ENCODE measurements at regions not wholly inside any gene's neighbourhood (a gene's known extent, or its start where the extent isn't known, plus 50 kb on each side); places are given as distances from the start of the nearest gene placed in this dataset.

- TF ChIP-seq USF1 (IDR thresholded peaks at IDR 0.05) (no peak), TAF1 (IDR thresholded peaks at IDR 0.05; ENCODE audit: low read depth) (no peak), FOXM1 (IDR thresholded peaks at IDR 0.05; ENCODE audit: borderline replicate concordance, low read depth) (no peak), CREB1 (IDR thresholded peaks at IDR 0.05; ENCODE audit: low read depth) (no peak)
Measured at GRCh38 chr7:157475095-157475494, 138.3 kb downstream of the DNAJB6 start.

- no peak for TF ChIP-seq EP300 (IDR thresholded peaks at IDR 0.05; ENCODE audit: borderline replicate concordance)
- no peak for TF ChIP-seq RAD21 (IDR thresholded peaks at IDR 0.05; ENCODE audit: low read depth)
- TF ChIP-seq YY1 (IDR thresholded peaks at IDR 0.05; ENCODE audit: low read depth): no peak
- no peak for TF ChIP-seq REST (IDR thresholded peaks at IDR 0.05; ENCODE audit: low read depth)
- TF ChIP-seq NFIC (IDR thresholded peaks at IDR 0.05): no peak
- no peak for TF ChIP-seq TCF12 (IDR thresholded peaks at IDR 0.05; ENCODE audit: low read depth)
Measured at GRCh38 chr7:157475601-157476000, 138.8 kb downstream of the DNAJB6 start.

GRCh38 chr7:157476201-157476600, 139.4 kb downstream of the DNAJB6 start:
- TF ChIP-seq TEAD4 (IDR thresholded peaks at IDR 0.05) (no peak), CEBPB (IDR thresholded peaks at IDR 0.05) (no peak), REST (IDR thresholded peaks at IDR 0.05; ENCODE audit: low read depth) (no peak), FOXM1 (IDR thresholded peaks at IDR 0.05; ENCODE audit: borderline replicate concordance, low read depth) (no peak), ZBTB7A (IDR thresholded peaks at IDR 0.05; ENCODE audit: low read depth) (no peak), EP300 (IDR thresholded peaks at IDR 0.05; ENCODE audit: borderline replicate concordance) (no peak), CREB1 (IDR thresholded peaks at IDR 0.05; ENCODE audit: low read depth) (no peak), RAD21 (IDR thresholded peaks at IDR 0.05; ENCODE audit: low read depth) (no peak), USF1 (IDR thresholded peaks at IDR 0.05) (no peak), NFIC (IDR thresholded peaks at IDR 0.05) (no peak), TCF12 (IDR thresholded peaks at IDR 0.05; ENCODE audit: low read depth) (no peak)

GRCh38 chr7:157476654-157477549, 140.1 kb downstream of the DNAJB6 start:
- no peak for TF ChIP-seq YY1 (IDR thresholded peaks at IDR 0.05; ENCODE audit: low read depth)
- no peak for TF ChIP-seq MAX (IDR thresholded peaks at IDR 0.05)
- TF ChIP-seq TCF12 (IDR thresholded peaks at IDR 0.05; ENCODE audit: low read depth): no peak
- TF ChIP-seq NFIC (IDR thresholded peaks at IDR 0.05): no peak
- no peak for TF ChIP-seq TAF1 (IDR thresholded peaks at IDR 0.05; ENCODE audit: low read depth)
- no peak for TF ChIP-seq USF1 (IDR thresholded peaks at IDR 0.05)
- no peak for TF ChIP-seq REST (IDR thresholded peaks at IDR 0.05; ENCODE audit: low read depth)
- no peak for TF ChIP-seq RAD21 (IDR thresholded peaks at IDR 0.05; ENCODE audit: low read depth)
- TF ChIP-seq TEAD4 (IDR thresholded peaks at IDR 0.05): no peak
- no peak for TF ChIP-seq EGR1 (IDR thresholded peaks at IDR 0.05)
- no peak for TF ChIP-seq ZBTB7A (IDR thresholded peaks at IDR 0.05; ENCODE audit: low read depth)
- no peak for TF ChIP-seq EP300 (IDR thresholded peaks at IDR 0.05; ENCODE audit: borderline replicate concordance)
- TF ChIP-seq FOXM1 (IDR thresholded peaks at IDR 0.05; ENCODE audit: borderline replicate concordance, low read depth): no peak
- no peak for TF ChIP-seq CREB1 (IDR thresholded peaks at IDR 0.05; ENCODE audit: low read depth)
- TF ChIP-seq CEBPB (IDR thresholded peaks at IDR 0.05): no peak
